Calu3 (cell line): ENCODE measurements at regions not wholly inside any gene's neighbourhood (a gene's known extent, or its start where the extent isn't known, plus 50 kb on each side); places are given as distances from the start of the nearest gene placed in this dataset.
A peak's percentile ranks its signal among the peaks of the same experiment; 100 is the strongest.

ENCODE experiments used
- BruUV-seq: library from RNA; stranded (reverse); fragments of 400-500 nt; replicated peaks from 2 replicates; lab custom pipeline; 2021; lab: Mats Ljungman, UMichigan
- CTCF ChIA-PET: fragments of 300-600 bp; sonication (Branson Sonifier 250); formaldehyde crosslinking; loops from one replicate; lab custom pipeline; 2022; ENCODE audit warnings: antibody characterized with exemption; lab: Charles Lee
- DNase-seq: peaks from one replicate; pipeline ENCODE4 v3.0.0; 2022
- H3K27ac Mint-ChIP-seq: one replicate; pipeline ENCODE4 v1.8.0; 2022; ENCODE audit warnings: mixed read lengths; ENCODE audit not compliant: unreplicated experiment
- H3K27me3 Mint-ChIP-seq: one replicate; pipeline ENCODE4 v1.8.0; 2022; ENCODE audit warnings: mixed read lengths; ENCODE audit not compliant: unreplicated experiment
- H3K36me3 Mint-ChIP-seq: one replicate; pipeline ENCODE4 v1.8.0; 2022; ENCODE audit warnings: mild to moderate bottlenecking, moderate library complexity, mixed read lengths; ENCODE audit not compliant: insufficient read depth, unreplicated experiment
- H3K4me1 Mint-ChIP-seq: one replicate; pipeline ENCODE4 v1.8.0; 2022; ENCODE audit warnings: mild to moderate bottlenecking, low read depth, mixed read lengths; ENCODE audit not compliant: unreplicated experiment
- H3K4me3 Mint-ChIP-seq: one replicate; pipeline ENCODE4 v1.8.0; 2022; ENCODE audit warnings: mild to moderate bottlenecking, low read depth, moderate library complexity, mixed read lengths; ENCODE audit not compliant: unreplicated experiment
- H3K9me3 Mint-ChIP-seq: one replicate; pipeline ENCODE4 v1.8.0; 2022; ENCODE audit warnings: low read depth, mixed read lengths; ENCODE audit not compliant: unreplicated experiment
- CTCF ChIP-seq: fragments of 200-600 bp; IDR thresholded peaks from one replicate; pipeline ENCODE4 v1.8.0; 2022; ENCODE audit warnings: antibody characterized with exemption; ENCODE audit not compliant: unreplicated experiment
- intact Hi-C: fragments of 100-400 bp; cut with micrococcal nuclease; formaldehyde crosslinking; loops from one replicate; pipeline ENCODE4 v1.10.0; 2022; ENCODE audit not compliant: unreplicated experiment

- Mint-ChIP-seq H3K4me1 (no peaks in the 10 kb centered on the region), H3K4me3 (no peak overlapping the region), H3K27me3 (no peaks in the 10 kb centered on the region), H3K36me3 (no peaks in the 10 kb centered on the region), H3K9me3 (no peaks in the 10 kb centered on the region), H3K27ac (no peak overlapping the region)
- DNase-seq, result no peak
- CTCF ChIA-PET, result no interaction called here
- no peak for TF ChIP-seq CTCF
- intact Hi-C loops, result no loop called here
- no TSS peak for BruUV-seq
Measured at GRCh38 chr5:114790403-114790792, 379.3 kb downstream of the TRIM36 start.

GRCh38 chr5:114789773-114790402, 379.8 kb downstream of the TRIM36 start:
- no TSS peak for BruUV-seq
- H3K9me3 Mint-ChIP-seq, result no peaks in the 10 kb centered on the region
- H3K27me3 Mint-ChIP-seq, result no peaks in the 10 kb centered on the region
- intact Hi-C loops, result loop anchor here (1.0 to 5.0 kb wide), 4 partner anchors 333 to 1178 kb away; partner anchors contain the start of gene KCNN2
- no peak overlapping the region for H3K27ac Mint-ChIP-seq
- CTCF ChIA-PET, result no interaction called here
- no peak for DNase-seq
- no peaks in the 10 kb centered on the region for H3K4me1 Mint-ChIP-seq
- H3K4me3 Mint-ChIP-seq, result no peak overlapping the region
- no peaks in the 10 kb centered on the region for H3K36me3 Mint-ChIP-seq
- TF ChIP-seq CTCF, result peak; percentile 19

GRCh38 chr5:114782869-114783268, 386.8 kb downstream of the TRIM36 start:
- intact Hi-C loops, result no loop called here
- BruUV-seq, result no TSS peak
- Mint-ChIP-seq H3K36me3 (no peaks in the 10 kb centered on the region), H3K27me3 (no peaks in the 10 kb centered on the region), H3K4me3 (no peak overlapping the region), H3K27ac (no peak overlapping the region), H3K9me3 (no peaks in the 10 kb centered on the region), H3K4me1 (no peaks in the 10 kb centered on the region)
- TF ChIP-seq CTCF, result no peak
- no peak for DNase-seq
- CTCF ChIA-PET, result interaction anchor here (0.6 to 0.7 kb wide), 2 partner anchors 38 to 287 kb away, joined by 3 read pairs; no protein-coding TSS in a partner anchor

GRCh38 chr5:114782177-114782576, 387.5 kb downstream of the TRIM36 start:
- Mint-ChIP-seq H3K4me1 (no peaks in the 10 kb centered on the region), H3K27me3 (no peaks in the 10 kb centered on the region), H3K27ac (no peak overlapping the region), H3K4me3 (no peak overlapping the region), H3K36me3 (no peaks in the 10 kb centered on the region), H3K9me3 (no peaks in the 10 kb centered on the region)
- no peak for DNase-seq
- CTCF ChIA-PET, result interaction anchor here (0.7 kb wide), 1 partner anchor 287 kb away, joined by 3 read pairs; no protein-coding TSS in a partner anchor
- TF ChIP-seq CTCF, result no peak
- intact Hi-C loops, result no loop called here
- no TSS peak for BruUV-seq
